Spleen (tissue), 11 donors: ENCODE measurements at regions not wholly inside any gene's neighbourhood (a gene's known extent, or its start where the extent isn't known, plus 50 kb on each side); places are given as distances from the start of the nearest gene placed in this dataset.

Experiments used
- DNase-seq: peaks from one replicate; pipeline ENCODE4 v3.0.0-alpha.2; 2020
- H3K27ac ChIP-seq, 8 donors: fragments of 200-600 bp; sonication (generic) in 7 of 8; 1 replicate in 4 of 8; 2 replicates in 4 of 8; pipeline versions ENCODE4 v1.5.0 to v1.8.0; 2016 to 2021; ENCODE audit warnings: inconsistent platforms in 4 of 8, mild to moderate bottlenecking in 4 of 8, moderate library complexity in 1 of 8
- H3K27me3 ChIP-seq, 7 donors: fragments of 200-600 bp; sonication (generic) in 6 of 7; replicated peaks in 1 of 7; 1 replicate in 4 of 7; 2 replicates in 3 of 7; pipeline versions ENCODE4 v1.5.0 to v1.8.0; 2016 to 2021; ENCODE audit warnings: inconsistent platforms in 3 of 7, mild to moderate bottlenecking in 1 of 7
- H3K36me3 ChIP-seq, 6 donors: fragments of 200-600 bp; sonication (generic) in 5 of 6; 1 replicate in 4 of 6; 2 replicates in 2 of 6; pipeline versions ENCODE4 v1.5.0 to v1.8.0; 2016 to 2021; ENCODE audit warnings: inconsistent platforms in 2 of 6
- H3K4me1 ChIP-seq, 6 donors: fragments of 200-600 bp; sonication (generic) in 5 of 6; 1 replicate in 3 of 6; 2 replicates in 3 of 6; pipeline versions ENCODE4 v1.5.0 to v1.8.0; 2016 to 2021; ENCODE audit warnings: inconsistent platforms in 3 of 6
- H3K4me3 ChIP-seq, 8 donors: fragments of 200-600 bp; sonication (generic) in 7 of 8; 1 replicate in 4 of 8; 2 replicates in 4 of 8; pipeline versions ENCODE4 v1.5.0 to v1.8.0; 2016 to 2021; ENCODE audit warnings: inconsistent platforms in 4 of 8, mild to moderate bottlenecking in 4 of 8, moderate library complexity in 2 of 8
- H3K9me3 ChIP-seq, 8 donors: fragments of 200-600 bp; sonication (generic) in 7 of 8; 1 replicate in 4 of 8; 2 replicates in 4 of 8; pipeline versions ENCODE4 v1.5.0 to v1.8.0; 2016 to 2021; ENCODE audit warnings: inconsistent platforms in 4 of 8
- CTCF ChIP-seq, 11 experiments: fragments of 200-600 bp in 7 of 11; fragments of 450-650 bp in 4 of 11; sonication (generic) in 4 of 11; IDR thresholded peaks in 8 of 11; conservative IDR thresholded peaks in 3 of 11; 1 replicate in 7 of 11; 2 replicates in 4 of 11; pipeline versions ENCODE4 v1.4.0 to v1.8.0; 2016 to 2021; ENCODE audit warnings: antibody characterized with exemption in 11 of 11, inconsistent platforms in 4 of 11, mild to moderate bottlenecking in 1 of 11
- POLR2A ChIP-seq, 3 donors: fragments of 450-650 bp; IDR thresholded peaks; one replicate each; pipeline ENCODE4 v1.5.1; 2017; ENCODE audit warnings: antibody characterized with exemption in 3 of 3, mild to moderate bottlenecking in 1 of 3
- POLR2AphosphoS5 ChIP-seq, 3 donors: sonication (generic); formaldehyde crosslinking; IDR thresholded peaks; one replicate each; pipeline ENCODE4 v1.5.1; 2017; ENCODE audit warnings: antibody characterized with exemption in 3 of 3
- WGBS, 5 donors: extraction: QIAGEN DNeasy Blood & Tissue Kit in 3 of 5; methylation state at CpG; one replicate each; pipeline versions ENCODE4 v1.1.5 to v1.1.7; 2013 to 2018; 5-methylcytosine and 5-hydroxymethylcytosine counted together
- intact Hi-C: fragments of 100-400 bp; cut with DNase I; formaldehyde crosslinking; loops from one replicate; pipeline ENCODE4 v1.15.0; 2023; ENCODE audit warnings: low total_unique reads
- donor health status: healthy with polysubstance abuse.
- donor health status: DM: no; HTN: no; CAD: no; lungs with moderate emphysema.
- donor health status: DM: no; HTN: no; CAD: no.
- donor health status: Bipolar disorder and iron deficiency.
- donor health status: healthy.
- donor health status: DM: no; HTN: no; CAD: no.
- donor health status: DM: yes; HTN: yes; CAD: no.

DNA sequence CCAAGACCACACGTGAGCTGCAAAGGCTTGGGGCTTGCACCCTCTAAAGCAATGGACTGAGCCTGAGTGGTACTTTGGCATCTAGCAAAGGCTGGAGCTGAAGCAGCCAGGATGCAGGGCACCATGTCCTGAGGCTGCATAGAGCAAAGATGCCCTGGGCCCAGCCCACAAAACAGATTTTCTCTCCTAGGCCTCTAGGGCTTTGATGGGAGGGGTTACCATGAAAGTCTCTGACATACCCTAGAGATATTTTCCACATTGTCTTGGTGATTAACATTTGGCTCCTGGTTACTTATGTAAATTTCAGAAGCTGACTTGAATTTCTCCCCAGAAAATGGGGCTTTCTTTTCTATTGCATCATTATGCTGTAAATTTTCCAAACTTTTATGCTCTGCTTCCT, 438.3 kb downstream of the SLC16A7 start:
- 52 to 86% (median 81%) methylated on average over 1 of the region's 1 CpG for WGBS, 5 donors
- intact Hi-C loops: no loop called here
- TF ChIP-seq CTCF (IDR thresholded peaks at IDR 0.05 in 8 of 11, conservative IDR thresholded peaks at IDR 0.05 in 3 of 11) (no peak), POLR2A (IDR thresholded peaks at IDR 0.05) (no peak), POLR2AphosphoS5 (IDR thresholded peaks at IDR 0.05) (no peak)
- H3K9me3 ChIP-seq: peaks cover 0 to 34% (median 24%) of the 10 kb centered on the region in 8 donors
- H3K4me1 ChIP-seq: no peaks in the 10 kb centered on the region
- H3K4me3 ChIP-seq: no peak overlapping the region
- no peaks in the 10 kb centered on the region for H3K27me3 ChIP-seq
- H3K36me3 ChIP-seq: no peaks in the 10 kb centered on the region
- DNase-seq: no peak
- no peak overlapping the region for H3K27ac ChIP-seq

DNA sequence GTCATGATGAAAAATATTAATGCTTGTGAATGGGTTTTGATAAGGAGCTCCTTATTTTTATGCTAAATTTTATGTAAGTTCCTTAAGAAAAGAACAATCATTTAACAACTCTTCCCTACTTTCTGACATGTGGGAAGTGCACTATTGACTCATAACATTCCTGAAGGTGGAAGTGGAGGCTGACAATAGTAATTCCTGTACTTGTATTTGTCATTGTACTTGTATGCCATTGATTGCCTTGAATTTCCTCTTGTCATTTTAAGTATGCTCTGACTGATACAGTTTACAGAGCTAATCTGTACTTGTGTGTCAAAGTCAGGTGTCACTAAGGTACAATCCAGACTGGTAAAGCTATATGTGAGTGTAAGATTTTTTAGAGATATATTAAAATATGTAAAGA, 440.0 kb downstream of the SLC16A7 start:
- H3K27ac ChIP-seq: no peak overlapping the region
- peaks cover 0 to 34% (median 24%) of the 10 kb centered on the region in 8 donors for H3K9me3 ChIP-seq
- H3K27me3 ChIP-seq: no peaks in the 10 kb centered on the region
- H3K4me3 ChIP-seq: no peak overlapping the region
- intact Hi-C loops: no loop called here
- TF ChIP-seq CTCF (IDR thresholded peaks at IDR 0.05 in 8 of 11, conservative IDR thresholded peaks at IDR 0.05 in 3 of 11) (no peak), POLR2A (IDR thresholded peaks at IDR 0.05) (no peak), POLR2AphosphoS5 (IDR thresholded peaks at IDR 0.05) (no peak)
- H3K36me3 ChIP-seq: no peaks in the 10 kb centered on the region
- no peak for DNase-seq
- H3K4me1 ChIP-seq: no peaks in the 10 kb centered on the region

DNA sequence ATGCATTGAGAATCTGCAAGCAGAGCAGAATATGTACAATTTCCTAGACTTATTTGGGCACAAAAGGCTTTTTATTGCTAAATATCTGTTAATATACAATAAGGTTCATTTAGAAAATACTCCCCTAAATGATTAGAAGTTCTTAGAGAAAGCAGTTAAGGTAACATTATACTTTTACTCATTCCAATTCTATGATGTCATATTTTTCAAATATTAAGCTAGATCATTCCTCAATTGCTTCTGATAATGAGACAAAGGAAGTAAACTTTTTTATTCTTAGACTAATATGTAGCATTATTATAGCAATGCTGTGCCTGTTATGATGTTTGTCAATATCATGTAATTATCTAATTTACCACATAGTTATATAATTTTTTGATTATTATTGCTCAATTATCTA, 447.0 kb downstream of the SLC16A7 start:
- Histone ChIP-seq H3K4me1 (no peaks in the 10 kb centered on the region), H3K4me3 (no peak overlapping the region), H3K27me3 (no peaks in the 10 kb centered on the region), H3K27ac (no peak overlapping the region), H3K9me3 (no peaks in the 10 kb centered on the region), H3K36me3 (no peaks in the 10 kb centered on the region)
- intact Hi-C loops: no loop called here
- no peak for TF ChIP-seq POLR2AphosphoS5 (IDR thresholded peaks at IDR 0.05)
- TF ChIP-seq CTCF (IDR thresholded peaks at IDR 0.05 in 8 of 11, conservative IDR thresholded peaks at IDR 0.05 in 3 of 11): no peak
- TF ChIP-seq POLR2A (IDR thresholded peaks at IDR 0.05): no peak
- no peak for DNase-seq

DNA sequence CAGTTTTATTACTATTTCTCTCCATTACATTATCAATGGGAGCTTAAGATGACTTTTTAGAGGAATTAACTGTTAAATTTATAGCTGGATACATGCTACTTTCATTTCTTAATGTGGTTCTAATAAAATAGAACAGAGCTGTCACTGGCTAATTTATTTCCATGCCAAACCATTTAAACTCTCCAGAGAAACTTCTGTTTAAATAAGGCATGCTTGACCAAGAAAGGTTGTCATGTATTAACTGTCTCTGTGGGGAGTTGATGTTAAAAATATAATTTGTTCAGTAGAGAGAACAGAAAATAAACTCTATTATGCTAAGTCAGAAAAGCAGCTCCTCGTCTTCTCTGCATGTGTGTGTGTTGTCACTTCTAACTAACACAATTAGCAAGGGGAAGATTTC, 447.4 kb downstream of the SLC16A7 start:
- Histone ChIP-seq H3K27me3 (no peaks in the 10 kb centered on the region), H3K27ac (no peak overlapping the region), H3K9me3 (no peaks in the 10 kb centered on the region), H3K36me3 (no peaks in the 10 kb centered on the region), H3K4me3 (no peak overlapping the region), H3K4me1 (no peaks in the 10 kb centered on the region)
- no peak for DNase-seq
- intact Hi-C loops: no loop called here
- 24 to 44% (median 27%) methylated on average over 1 of the region's 1 CpG for WGBS, 5 donors
- no peak for TF ChIP-seq POLR2A (IDR thresholded peaks at IDR 0.05)
- TF ChIP-seq POLR2AphosphoS5 (IDR thresholded peaks at IDR 0.05): no peak
- TF ChIP-seq CTCF (IDR thresholded peaks at IDR 0.05 in 8 of 11, conservative IDR thresholded peaks at IDR 0.05 in 3 of 11): no peak
